Daoy (cell line): ENCODE measurements at regions not wholly inside any gene's neighbourhood (a gene's known extent, or its start where the extent isn't known, plus 50 kb on each side); places are given as distances from the start of the nearest gene placed in this dataset.

Experiments
- DNase-seq: peaks from one replicate; pipeline ENCODE4 v3.0.0-alpha.2; 2015; ENCODE audit warnings: low read depth

GRCh38 chr5:174159327-174160114 is 114.0 kb downstream of the NSG2 start:
- DNase-seq = peak; percentile 85

DNA sequence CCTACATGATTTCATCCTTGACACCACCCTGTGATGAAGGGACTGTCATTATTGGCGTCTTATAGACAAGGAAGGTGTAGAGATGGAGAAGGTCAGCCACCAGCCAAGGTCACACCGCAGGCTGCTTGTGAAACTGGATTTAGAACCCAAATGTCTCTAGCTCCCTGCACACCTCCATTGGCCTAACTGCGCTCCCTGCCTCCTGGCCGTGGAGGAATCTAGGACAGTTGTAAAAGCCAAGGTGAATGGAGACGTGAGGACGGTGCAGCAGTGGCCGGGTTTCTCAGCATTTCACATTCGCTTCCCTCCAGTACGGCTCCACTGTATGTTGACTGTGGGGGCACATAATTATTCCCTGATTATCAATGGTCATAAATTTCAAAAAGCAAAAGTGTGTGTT is 119.9 kb downstream of the NSG2 start:
- DNase-seq = no peak

- DNase-seq = no peak
Observed at GRCh38 chr5:174166231-174167079, 120.9 kb downstream of the NSG2 start.

- DNase-seq = no peak
Observed at GRCh38 chr5:174167080-174167910, 121.8 kb downstream of the NSG2 start.

DNA sequence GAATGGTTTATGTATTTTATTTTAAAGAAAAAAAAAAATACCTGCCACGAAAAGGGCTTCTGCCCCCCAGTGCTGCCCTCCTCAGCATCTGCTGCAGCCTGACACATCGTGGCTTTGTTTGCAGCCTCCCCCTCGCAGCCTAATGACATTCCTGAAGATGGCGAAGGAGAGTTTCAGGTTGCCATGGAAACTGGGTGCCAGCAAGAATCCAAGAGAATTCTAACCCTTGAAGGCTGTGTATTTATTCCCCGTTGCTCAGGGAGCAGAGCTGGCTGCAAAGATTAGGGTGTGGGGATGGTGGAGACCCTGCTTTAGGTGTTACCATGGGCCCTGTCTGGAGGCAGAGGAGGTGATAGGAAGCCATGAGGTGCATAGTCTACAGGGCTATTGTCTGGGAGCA is 126.6 kb downstream of the NSG2 start:
- no peak for DNase-seq

- no peak for DNase-seq
Observed at GRCh38 chr5:174172566-174172965, 127.1 kb downstream of the NSG2 start.

- no peak for DNase-seq
Observed at GRCh38 chr5:174173766-174174165, 128.3 kb downstream of the NSG2 start.

DNA sequence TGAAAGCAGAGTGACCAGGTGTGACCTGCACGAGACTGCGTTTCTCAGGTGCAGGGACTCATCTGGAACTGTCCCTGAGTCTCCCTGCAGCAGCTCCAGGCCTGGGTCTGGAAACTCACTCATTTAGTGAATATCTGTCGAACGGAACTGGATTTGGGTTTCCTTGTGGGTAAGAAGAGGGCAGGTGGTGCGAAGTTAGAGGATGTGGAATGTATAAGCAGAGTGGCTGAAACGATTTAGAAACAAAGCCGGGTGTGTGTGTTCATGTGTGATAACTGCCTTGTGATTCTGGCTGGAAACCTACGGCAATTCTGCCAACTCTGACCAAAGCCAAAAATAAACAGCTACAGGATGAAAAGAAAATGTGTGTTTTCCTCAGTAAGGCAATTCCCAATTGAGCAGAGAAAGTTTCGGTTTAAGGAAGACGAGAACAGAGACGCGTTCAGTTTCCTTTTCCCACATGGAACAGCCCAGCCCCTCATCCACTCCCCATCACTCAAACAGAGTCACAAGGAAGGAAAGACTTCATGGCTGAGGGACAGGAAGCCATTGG is 130.3 kb downstream of the NSG2 start:
- DNase-seq = no peak

- DNase-seq = no peak
Observed at GRCh38 chr5:174176511-174176910, 131.0 kb downstream of the NSG2 start.

DNA sequence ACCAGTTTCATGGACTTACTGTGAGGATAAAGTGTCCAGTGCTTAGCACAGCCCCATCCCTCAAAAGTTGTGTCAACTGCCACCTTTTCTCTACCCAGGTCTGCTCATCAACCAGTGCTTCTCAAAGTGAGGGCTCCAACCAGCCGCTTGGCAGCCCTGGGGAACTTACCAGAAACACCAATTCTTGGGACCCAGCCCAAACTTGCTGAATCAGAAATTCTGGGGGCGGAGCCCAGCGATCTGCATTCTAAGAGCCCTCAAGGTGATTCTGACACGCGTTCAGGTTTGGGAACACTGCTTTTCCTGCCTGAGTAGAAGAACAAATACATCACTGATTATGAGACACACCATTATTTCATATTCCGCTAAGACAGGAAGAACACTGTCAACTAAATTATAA is 132.0 kb downstream of the NSG2 start:
- no peak for DNase-seq

DNA sequence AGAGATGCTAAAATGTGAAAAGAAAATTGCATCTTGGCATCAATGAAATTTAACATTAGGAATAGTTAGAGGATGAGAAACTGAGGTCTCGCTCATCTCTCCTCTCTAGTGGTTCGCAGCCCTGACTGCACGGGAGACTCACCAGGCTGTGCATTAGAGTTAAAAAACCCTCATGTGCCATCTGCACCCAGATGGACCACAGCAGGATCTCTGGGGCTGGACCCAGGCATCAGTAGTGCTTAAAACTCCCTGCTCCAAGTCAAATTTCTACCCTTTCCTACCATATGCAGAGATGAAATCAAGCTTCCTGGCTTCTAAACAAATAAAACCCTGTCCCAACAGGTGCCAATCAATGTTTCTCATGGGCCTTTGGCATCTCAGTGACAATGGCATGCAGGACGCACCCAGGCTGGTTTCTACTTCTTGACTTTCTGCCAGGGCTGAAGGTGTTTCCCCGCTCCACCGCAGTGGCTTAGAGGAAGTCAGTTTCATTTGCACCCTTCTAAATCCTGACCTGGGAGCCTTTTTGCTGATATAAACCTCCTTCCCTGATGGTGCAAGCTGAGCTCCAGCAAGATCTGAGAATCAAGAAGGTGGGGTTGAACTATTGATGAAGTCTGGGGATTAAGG is 132.6 kb downstream of the NSG2 start:
- DNase-seq = no peak

GRCh38 chr5:174180639-174181038 is 135.1 kb downstream of the NSG2 start:
- no peak for DNase-seq

GRCh38 chr5:174182111-174182510 is 136.6 kb downstream of the NSG2 start:
- no peak for DNase-seq

- no peak for DNase-seq
Observed at GRCh38 chr5:174183701-174184100, 138.2 kb downstream of the NSG2 start.

- DNase-seq = no peak
Observed at GRCh38 chr5:174185506-174185905, 140.0 kb downstream of the NSG2 start.

- no peak for DNase-seq
Observed at GRCh38 chr5:174186096-174186695, 140.7 kb downstream of the NSG2 start.

DNA sequence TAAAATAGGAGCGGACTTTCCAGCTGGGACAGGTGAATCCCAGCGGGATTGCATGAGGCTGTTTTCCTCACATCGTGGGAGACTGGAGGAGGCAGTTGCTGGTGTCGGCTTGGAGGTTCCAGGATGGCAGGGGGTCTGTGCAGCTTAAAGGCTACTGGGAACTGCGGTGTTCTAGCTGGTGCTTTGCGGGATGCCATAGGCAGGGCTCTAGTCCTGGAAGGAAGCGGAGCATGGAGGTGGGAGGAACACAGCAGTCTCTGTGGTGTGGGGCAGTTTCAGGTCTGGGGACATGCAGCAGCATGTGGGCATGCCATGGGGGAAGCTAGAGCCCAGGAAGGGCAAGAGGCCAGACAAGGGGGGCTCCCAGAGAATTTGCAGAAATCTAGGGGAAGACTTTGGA is 141.5 kb downstream of the NSG2 start:
- no peak for DNase-seq

- DNase-seq = no peak
Observed at GRCh38 chr5:174187481-174187880, 142.0 kb downstream of the NSG2 start.

GRCh38 chr5:174188295-174188694 is 142.8 kb downstream of the NSG2 start:
- DNase-seq = peak; percentile 33

DNA sequence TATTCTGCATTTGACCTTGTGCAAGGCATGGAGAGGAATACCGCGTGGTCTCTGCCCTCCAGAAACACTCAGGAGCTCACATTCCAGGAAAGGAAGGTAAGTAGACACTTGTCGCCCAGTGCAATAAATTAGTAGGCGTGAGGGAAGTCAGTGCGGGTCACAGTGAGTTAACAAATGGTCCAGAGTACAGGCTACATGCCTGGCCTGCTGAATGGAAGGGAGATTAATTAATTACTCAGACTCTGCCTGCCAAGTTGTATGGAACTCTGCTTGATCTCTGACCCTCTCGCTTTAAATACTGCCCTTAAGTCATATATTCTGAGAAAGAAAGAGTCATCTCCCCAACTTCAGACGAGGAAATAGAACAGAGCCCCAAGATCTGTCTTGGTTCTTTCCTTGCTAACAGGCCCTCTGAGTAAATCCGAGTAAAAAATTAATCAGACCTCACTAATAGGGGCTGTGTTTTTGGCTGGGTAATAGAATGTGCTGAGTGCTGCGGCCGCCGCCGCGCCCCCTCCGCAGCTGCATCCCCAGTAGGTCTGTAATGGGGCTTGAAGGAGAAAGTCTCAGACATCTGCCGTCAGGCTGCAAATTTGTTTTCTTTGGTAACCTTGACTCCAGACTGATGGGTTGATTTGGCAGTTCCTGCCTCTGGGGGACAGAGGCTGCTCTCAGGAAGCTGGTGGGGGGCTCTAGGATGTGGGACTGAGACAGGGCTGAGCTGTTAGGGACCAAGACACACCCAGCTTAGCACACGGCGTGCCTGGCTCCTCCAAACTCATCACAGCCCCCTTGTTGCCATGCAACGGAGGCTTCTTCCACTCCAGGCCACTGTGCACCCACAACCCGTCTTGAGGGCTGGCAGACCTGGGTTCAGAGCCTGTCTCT is 144.4 kb downstream of the NSG2 start:
- DNase-seq = no peak
